ENCODE measurements at regions not wholly inside any gene's neighbourhood (a gene's known extent, or its start where the extent isn't known, plus 50 kb on each side); places are given as distances from the start of the nearest gene placed in this dataset.
A peak's percentile ranks its signal among the peaks of the same experiment; 100 is the strongest.
"Not testable (repeated sequence)": the region's sequence is repeated elsewhere in the genome, so short reads cannot be mapped to it uniquely, and the experiment has no call there.

DNA sequence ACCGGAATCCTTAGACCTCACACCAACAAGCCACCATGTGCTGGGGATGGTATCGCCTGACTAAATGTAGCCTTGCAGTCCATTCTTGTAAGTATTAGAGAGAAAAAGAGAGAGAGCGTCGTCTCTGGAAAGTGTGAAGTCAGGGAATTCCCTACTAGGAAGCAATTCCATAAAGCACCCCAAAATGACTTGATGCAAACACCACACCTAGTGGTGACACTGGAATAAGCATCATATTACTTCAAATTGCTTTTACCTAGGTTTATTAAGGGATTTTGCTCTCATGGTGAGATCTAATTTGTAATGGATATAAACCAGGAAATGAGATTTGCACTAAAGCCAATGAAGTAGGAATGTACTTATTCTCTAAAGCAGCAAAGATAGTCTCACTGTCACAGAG lies 111.4 kb upstream of the METTL9 start:
- DNase-seq, result not testable (repeated sequence)

DNA sequence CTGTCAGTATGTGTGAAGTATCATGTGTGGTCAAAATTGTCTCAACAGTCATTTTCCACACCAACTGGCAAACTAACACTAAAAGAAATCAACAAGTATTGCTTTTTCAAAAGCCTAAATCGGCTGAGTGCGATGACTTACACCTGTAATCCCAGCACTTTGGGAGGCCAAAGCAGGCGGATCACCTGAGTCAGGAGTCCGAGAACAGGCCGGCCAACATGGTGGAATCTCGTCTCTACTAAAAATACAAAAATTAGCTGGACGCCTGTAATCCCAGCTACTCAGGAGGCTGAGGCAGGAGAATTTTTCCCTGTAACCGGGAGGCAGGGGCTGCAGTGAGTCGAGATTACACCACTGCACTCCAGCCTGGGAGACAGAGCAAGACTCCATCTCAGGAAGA lies 100.3 kb upstream of the METTL9 start:
- DNase-seq, result not testable (repeated sequence)

DNA sequence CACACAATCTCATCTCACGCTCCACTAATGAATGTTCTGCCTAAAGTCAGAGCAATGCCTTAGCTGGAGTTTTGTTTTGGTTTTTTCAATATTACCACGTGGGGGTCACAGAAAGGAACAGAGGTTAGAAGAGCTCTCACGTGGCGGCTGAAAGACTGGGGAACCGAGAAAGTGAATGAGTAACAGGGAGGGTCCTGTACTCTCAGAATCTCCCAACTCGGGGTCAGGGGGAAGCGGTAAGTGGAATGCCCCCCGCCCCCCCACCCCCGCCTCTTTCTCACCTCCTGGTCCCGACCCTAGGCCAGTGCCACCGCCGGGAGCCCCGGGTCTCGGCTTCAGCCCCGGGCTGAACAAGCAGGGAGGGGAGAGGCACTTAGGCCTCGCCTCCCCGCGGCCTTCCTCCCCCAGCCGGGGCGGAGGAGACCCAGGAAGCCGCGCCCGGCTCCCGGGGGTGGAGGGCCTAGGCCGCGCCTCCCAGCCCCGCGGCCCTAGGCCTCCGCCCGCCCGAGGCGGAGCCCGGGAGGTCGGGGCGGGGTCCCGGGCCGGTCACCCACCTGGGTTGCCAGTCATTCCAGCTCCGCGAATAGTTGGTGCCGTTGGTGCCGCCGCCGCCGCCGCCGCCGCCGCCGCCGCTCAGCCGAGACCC lies 98.0 kb upstream of the METTL9 start:
- peak; percentile 57 for DNase-seq

GRCh38 chr16:21501869-21502667 lies 97.3 kb upstream of the METTL9 start:
- peak; percentile 82 for DNase-seq

DNA sequence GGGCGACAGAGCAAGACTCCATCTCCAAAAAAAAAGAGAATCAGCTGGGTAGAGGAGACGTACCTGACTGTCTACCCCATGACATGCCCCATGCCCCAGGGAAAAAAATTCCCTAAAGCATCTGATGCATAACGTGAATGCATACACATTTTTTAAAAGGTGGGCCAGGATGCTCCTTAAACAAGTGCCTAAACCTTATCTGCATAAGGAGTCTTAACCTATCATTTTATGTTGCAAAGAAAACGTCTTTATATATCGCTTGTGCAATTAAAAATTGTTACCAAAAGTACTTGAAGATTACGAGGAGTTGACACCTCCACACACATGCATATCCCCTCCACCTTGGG lies 95.8 kb upstream of the METTL9 start:
- DNase-seq, result not testable (repeated sequence)

GRCh38 chr16:21503941-21504832 lies 95.2 kb upstream of the METTL9 start:
- not testable (repeated sequence) for DNase-seq

- not testable (repeated sequence) for DNase-seq
These were observed 93.4 kb upstream of the METTL9 start for GRCh38 chr16:21505751-21506520.

DNA sequence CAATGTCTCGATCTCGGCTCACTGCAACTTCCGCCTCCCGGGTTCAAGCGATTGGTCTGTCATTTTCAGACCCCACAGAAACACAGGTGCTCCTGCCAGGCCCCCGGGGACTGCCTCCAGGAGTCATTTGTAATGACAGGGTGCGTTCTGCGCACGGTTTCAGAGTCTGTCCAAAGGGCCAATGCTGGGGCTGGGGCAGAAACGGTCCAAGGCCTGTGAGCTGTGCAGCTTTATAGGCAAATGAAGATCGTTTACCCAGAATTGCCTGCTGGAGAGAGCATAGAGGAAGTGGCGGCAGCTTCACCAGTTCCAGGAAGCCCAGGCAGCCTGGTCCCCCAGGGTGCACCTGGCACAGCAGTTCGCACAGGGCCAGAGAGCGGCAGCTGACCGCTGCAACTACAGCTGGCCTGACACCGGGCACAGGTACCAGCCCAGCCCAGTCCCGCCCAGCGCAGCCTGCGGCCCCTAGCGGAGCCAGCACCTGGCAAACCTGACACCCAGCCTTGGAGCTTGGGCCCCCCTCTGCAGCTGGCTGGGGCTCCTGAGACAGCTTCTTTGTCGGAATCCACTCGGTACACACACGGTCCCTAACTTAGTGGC lies 92.4 kb upstream of the METTL9 start:
- not testable (repeated sequence) for DNase-seq

- DNase-seq, result not testable (repeated sequence)
These were observed 91.6 kb upstream of the METTL9 start for GRCh38 chr16:21507631-21508305.

- not testable (repeated sequence) for DNase-seq
These were observed 90.5 kb upstream of the METTL9 start for GRCh38 chr16:21508661-21509436.

- not testable (repeated sequence) for DNase-seq
These were observed 89.8 kb upstream of the METTL9 start for GRCh38 chr16:21509437-21510086.

DNA sequence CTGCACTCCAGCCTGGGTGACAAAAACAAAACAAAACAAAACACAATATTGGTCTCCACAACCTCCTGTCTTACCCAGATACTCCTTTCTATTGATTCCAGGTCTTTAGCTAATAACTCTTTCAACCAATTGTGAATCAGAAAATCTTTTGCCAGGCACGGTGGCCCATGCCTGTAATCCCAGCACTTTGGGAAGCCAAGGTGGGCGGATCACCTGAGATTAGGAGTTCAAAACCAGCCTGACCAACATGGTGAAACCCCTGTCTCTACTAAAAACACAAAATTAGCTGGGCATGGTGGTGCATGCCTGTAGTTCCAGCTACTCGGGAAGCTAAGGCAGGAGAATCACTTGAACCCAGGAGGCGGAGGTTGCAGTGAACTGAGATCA lies 88.5 kb upstream of the METTL9 start:
- not testable (repeated sequence) for DNase-seq

GRCh38 chr16:21511315-21512210 lies 87.8 kb upstream of the METTL9 start:
- not testable (repeated sequence) for DNase-seq

DNA sequence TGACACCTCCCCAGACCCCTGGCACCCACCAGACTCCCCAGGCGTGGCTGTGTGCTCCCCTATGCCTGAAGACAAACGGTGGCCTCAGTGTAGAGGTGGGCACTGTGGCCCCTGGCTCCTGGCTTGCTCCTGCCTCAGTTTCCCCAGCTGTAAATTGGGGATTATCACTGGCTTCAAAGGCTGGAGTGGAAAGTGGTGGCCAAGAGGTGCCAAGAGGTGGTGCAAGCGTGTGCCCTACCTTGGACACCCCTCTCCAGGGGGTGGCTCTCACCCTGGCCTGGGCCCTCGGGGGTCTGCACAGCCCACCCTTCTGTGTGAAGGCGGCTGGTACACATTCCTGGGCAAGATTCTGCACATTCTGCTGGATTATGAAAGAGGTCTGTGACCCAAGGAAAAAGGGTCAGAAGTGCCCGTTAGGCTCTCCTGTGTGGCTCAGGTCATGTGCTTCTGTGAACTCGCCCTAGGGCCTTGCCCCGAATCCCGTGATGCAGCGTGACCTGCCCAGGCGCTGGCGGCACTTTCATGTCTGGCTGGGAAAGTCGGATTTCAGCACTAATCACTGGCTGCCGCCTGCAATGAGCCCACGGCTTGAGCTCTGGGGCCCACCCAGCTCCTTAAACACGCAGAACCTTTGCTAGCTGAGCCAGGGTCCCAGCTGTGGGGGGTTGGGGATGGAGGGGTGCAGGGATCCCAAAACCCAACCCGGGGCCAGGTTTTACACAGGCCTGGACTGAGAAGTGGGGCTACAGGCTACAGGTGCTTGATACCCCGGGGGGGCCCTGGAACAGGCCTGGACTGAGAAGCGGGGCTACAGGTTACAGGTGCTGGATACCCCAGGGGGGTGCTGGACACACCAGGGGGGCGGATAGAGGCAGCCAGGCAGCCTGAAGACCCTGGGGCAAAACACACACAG lies 86.8 kb upstream of the METTL9 start:
- DNase-seq, result not testable (repeated sequence)

- DNase-seq, result not testable (repeated sequence)
These were observed 86.0 kb upstream of the METTL9 start for GRCh38 chr16:21513337-21513741.

DNA sequence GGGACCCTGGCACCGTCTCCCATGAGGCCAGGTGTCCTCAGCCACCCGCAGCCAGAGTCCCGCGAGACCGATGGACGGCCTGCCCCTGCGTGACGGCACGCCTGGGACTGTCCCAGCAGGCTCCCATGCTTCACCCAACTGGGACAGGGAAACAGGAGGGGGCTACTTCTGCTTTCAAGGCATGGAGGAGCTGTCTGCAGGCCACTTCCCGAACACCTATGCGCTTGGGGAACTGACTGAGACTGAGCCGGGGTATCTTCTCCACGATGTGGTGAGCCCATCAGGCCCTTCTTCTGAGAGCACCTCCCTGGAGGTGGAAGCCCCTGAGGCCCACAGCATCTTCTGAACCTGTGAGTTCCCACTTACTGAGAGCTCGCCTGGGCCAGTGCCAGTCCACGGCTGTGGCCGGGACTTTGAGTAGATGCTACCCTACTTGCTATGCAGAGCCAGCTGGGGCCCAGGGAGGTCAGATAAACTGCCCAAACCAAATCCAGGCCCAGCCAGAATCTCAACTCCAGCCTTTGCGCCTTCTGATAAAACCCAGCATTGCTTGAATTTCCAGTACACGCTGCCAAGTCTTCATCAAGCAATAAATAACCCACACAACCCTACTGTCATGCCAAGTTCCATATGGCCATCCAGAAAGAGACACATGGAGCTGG lies 85.4 kb upstream of the METTL9 start:
- DNase-seq, result not testable (repeated sequence)

DNA sequence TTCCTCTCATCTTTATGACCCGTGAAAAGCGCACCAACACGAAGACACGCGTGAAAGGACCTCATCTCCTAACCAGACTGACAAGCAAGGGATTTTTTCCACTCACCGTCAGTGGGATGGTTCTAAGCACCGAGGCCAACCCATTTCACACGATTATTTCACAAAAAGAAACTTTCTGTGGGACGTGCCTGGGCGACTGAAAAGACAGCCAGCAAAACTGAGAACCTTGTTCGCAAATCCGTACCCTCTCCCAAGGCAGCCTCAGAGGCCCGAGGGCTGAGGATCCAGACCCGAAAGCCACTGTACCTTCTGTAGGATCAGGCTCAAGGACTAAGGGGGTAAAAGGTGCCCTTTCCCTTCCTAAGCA lies 84.9 kb upstream of the METTL9 start:
- not testable (repeated sequence) for DNase-seq

- DNase-seq, result not testable (repeated sequence)
These were observed 82.7 kb upstream of the METTL9 start for GRCh38 chr16:21516705-21517040.

Data from activated T-cell treated with anti-CD3 and anti-CD28 coated beads for 4 hours (primary cell).